H9 (cell line): ENCODE measurements at regions not wholly inside any gene's neighbourhood (a gene's known extent, or its start where the extent isn't known, plus 50 kb on each side); places are given as distances from the start of the nearest gene placed in this dataset.

Source experiments
- DNase-seq: peaks from one replicate; pipeline ENCODE4 v3.0.0-alpha.2; 2017
- H2AFZ ChIP-seq: one replicate; pipeline ENCODE4 v1.6.1; 2013; ENCODE audit warnings: mild to moderate bottlenecking, low read length, control low read depth, moderate library complexity
- H2AK5ac ChIP-seq: 2 replicates; pipeline ENCODE4 v1.6.1; 2013; ENCODE audit warnings: low read length, control low read depth, mixed read lengths; ENCODE audit not compliant: insufficient read length
- H2BK120ac ChIP-seq: one replicate; pipeline ENCODE4 v1.6.1; 2013; ENCODE audit warnings: low read depth, mild to moderate bottlenecking, low read length, control low read depth, inconsistent platforms; ENCODE audit not compliant: poor library complexity, severe bottlenecking
- H2BK12ac ChIP-seq: 2 replicates; pipeline ENCODE4 v1.6.1; 2013; ENCODE audit warnings: low read length, control low read depth, mixed read lengths, low read depth; ENCODE audit not compliant: insufficient read length
- H2BK15ac ChIP-seq: 2 replicates; pipeline ENCODE4 v1.6.1; 2013; ENCODE audit warnings: low read depth, low read length, control low read depth
- H2BK20ac ChIP-seq: one replicate; pipeline ENCODE4 v1.6.1; 2013; ENCODE audit warnings: low read depth, mild to moderate bottlenecking, low read length, control low read depth, inconsistent platforms; ENCODE audit not compliant: poor library complexity, severe bottlenecking
- H2BK5ac ChIP-seq: 2 replicates; pipeline ENCODE4 v1.6.1; 2013; ENCODE audit warnings: low read length, control low read depth, mixed read lengths; ENCODE audit not compliant: insufficient read length
- H3K14ac ChIP-seq: 2 replicates; pipeline ENCODE4 v1.6.1; 2013; ENCODE audit warnings: low read length, control low read depth; ENCODE audit not compliant: insufficient read depth
- H3K18ac ChIP-seq: 2 replicates; pipeline ENCODE4 v1.6.1; 2013; ENCODE audit warnings: low read depth, mild to moderate bottlenecking, mixed read lengths, low read length, control low read depth; ENCODE audit not compliant: insufficient read length
- H3K23ac ChIP-seq: 2 replicates; pipeline ENCODE4 v1.6.1; 2013; ENCODE audit warnings: low read length, control low read depth, mixed read lengths, low read depth; ENCODE audit not compliant: insufficient read length
- H3K23me2 ChIP-seq: 2 replicates; pipeline ENCODE4 v1.6.1; 2013; ENCODE audit warnings: low read depth, mild to moderate bottlenecking, mixed read lengths, low read length, control low read depth; ENCODE audit not compliant: insufficient read length, poor library complexity, severe bottlenecking
- H3K27ac ChIP-seq: 2 replicates; pipeline ENCODE4 v1.5.1; 2013; ENCODE audit warnings: low read length, control low read depth, mixed read lengths, low read depth; ENCODE audit not compliant: insufficient read length
- H3K27me3 ChIP-seq: 2 replicates; pipeline ENCODE4 v1.6.1; 2013; ENCODE audit warnings: low read length, control low read depth, inconsistent platforms; ENCODE audit not compliant: insufficient read depth
- H3K4ac ChIP-seq: 2 replicates; pipeline ENCODE4 v1.6.1; 2013; ENCODE audit warnings: low read depth, mild to moderate bottlenecking, control low read depth, inconsistent platforms, low read length, moderate library complexity
- H3K4me1 ChIP-seq: 2 replicates; pipeline ENCODE4 v1.6.1; 2013; ENCODE audit warnings: low read length, control low read depth, inconsistent platforms; ENCODE audit not compliant: insufficient read depth
- H3K4me2 ChIP-seq: 2 replicates; pipeline ENCODE4 v1.6.1; 2013; ENCODE audit warnings: low read length, control low read depth, mixed read lengths; ENCODE audit not compliant: insufficient read length, insufficient read depth
- H3K56ac ChIP-seq: 2 replicates; pipeline ENCODE4 v1.6.1; 2013; ENCODE audit warnings: low read depth, mild to moderate bottlenecking, mixed read lengths, low read length, control low read depth; ENCODE audit not compliant: insufficient read length
- H3K79me1 ChIP-seq: 2 replicates; pipeline ENCODE4 v1.6.1; 2013; ENCODE audit warnings: low read depth, mild to moderate bottlenecking, moderate library complexity, low read length, control low read depth, inconsistent platforms; ENCODE audit not compliant: insufficient read depth, poor library complexity, severe bottlenecking
- H3K79me2 ChIP-seq: 2 replicates; pipeline ENCODE4 v1.6.1; 2013; ENCODE audit warnings: low read length, control low read depth, inconsistent platforms; ENCODE audit not compliant: insufficient read depth
- H3K9ac ChIP-seq: 2 replicates; pipeline ENCODE4 v1.6.1; 2013; ENCODE audit warnings: low read length, control low read depth, mixed read lengths; ENCODE audit not compliant: insufficient read length; ENCODE audit errors: extremely low read depth
- H3K9me3 ChIP-seq: one replicate; pipeline ENCODE4 v1.6.1; 2013; ENCODE audit warnings: low read depth, low read length, inconsistent platforms; ENCODE audit not compliant: control insufficient read depth
- H3T11ph ChIP-seq: one replicate; pipeline ENCODE4 v1.6.1; 2013; ENCODE audit warnings: mild to moderate bottlenecking, low read length, control low read depth, inconsistent platforms
- H4K20me1 ChIP-seq: one replicate; pipeline ENCODE4 v1.6.1; 2013; ENCODE audit not compliant: control insufficient read depth, insufficient read length, insufficient read depth
- H4K5ac ChIP-seq: 2 replicates; pipeline ENCODE4 v1.6.1; 2013; ENCODE audit warnings: low read depth, mild to moderate bottlenecking, mixed read lengths, low read length, control low read depth; ENCODE audit not compliant: insufficient read length
- H4K8ac ChIP-seq: replicated peaks from 2 replicates; pipeline ENCODE4 v1.6.1; 2013; ENCODE audit warnings: low read length, control low read depth, mixed read lengths, low read depth; ENCODE audit not compliant: insufficient read length
- H4K91ac ChIP-seq: 2 replicates; pipeline ENCODE4 v1.6.1; 2013; ENCODE audit warnings: low read depth, mild to moderate bottlenecking, moderate library complexity, mixed read lengths, low read length, control low read depth; ENCODE audit not compliant: insufficient read length
- H3K27ac Mint-ChIP-seq, 3 experiments: 2 replicates in 2 of 3; 3 replicates in 1 of 3; pipeline ENCODE4 v1.8.0; 2020 to 2021; ENCODE audit warnings: mixed read lengths in 3 of 3, mild to moderate bottlenecking in 1 of 3, moderate library complexity in 1 of 3
- H3K27me3 Mint-ChIP-seq: 2 replicates; pipeline ENCODE4 v1.8.0; 2021; ENCODE audit warnings: low read depth, mild to moderate bottlenecking, moderate library complexity, mixed read lengths
- H3K36me3 Mint-ChIP-seq, 3 experiments: 2 replicates in 2 of 3; 3 replicates in 1 of 3; pipeline ENCODE4 v1.8.0; 2020 to 2021; ENCODE audit warnings: low read depth in 3 of 3, mixed read lengths in 3 of 3; ENCODE audit not compliant: insufficient read depth in 1 of 3
- H3K4me1 Mint-ChIP-seq, 2 experiments: 2 replicates each; pipeline ENCODE4 v1.8.0; 2020; ENCODE audit warnings: mixed read lengths in 2 of 2
- H3K4me3 Mint-ChIP-seq, 2 experiments: 2 replicates in 1 of 2; 3 replicates in 1 of 2; pipeline ENCODE4 v1.8.0; 2020 to 2021; ENCODE audit warnings: mild to moderate bottlenecking in 2 of 2, mixed read lengths in 2 of 2, moderate library complexity in 1 of 2
- H3K9me3 Mint-ChIP-seq, 2 experiments: 2 replicates in 1 of 2; 3 replicates in 1 of 2; pipeline ENCODE4 v1.8.0; 2020; ENCODE audit warnings: mild to moderate bottlenecking in 2 of 2, mixed read lengths in 2 of 2, moderate library complexity in 1 of 2
- CTCF ChIP-seq: fragments of 200-600 bp; sonication (generic); conservative IDR thresholded peaks from 3 replicates; pipeline ENCODE4 v1.8.0; 2021; ENCODE audit warnings: antibody characterized with exemption, mild to moderate bottlenecking

GRCh38 chr2:21693081-21693480 lies 569.3 kb downstream of the TDRD15 start:
- no peak overlapping the region for H3K9ac ChIP-seq
- H3K14ac ChIP-seq = no peak overlapping the region
- no peaks in the 10 kb centered on the region for H3K27me3 Mint-ChIP-seq
- H3K9me3 Mint-ChIP-seq = no peaks in the 10 kb centered on the region
- H3K4me3 Mint-ChIP-seq = no peak overlapping the region
- no peak overlapping the region for H2BK5ac ChIP-seq
- H2BK20ac ChIP-seq = no peak overlapping the region
- H2BK120ac ChIP-seq = no peak overlapping the region
- no peak overlapping the region for H2BK15ac ChIP-seq
- H3K4me1 Mint-ChIP-seq = no peaks in the 10 kb centered on the region
- H3K27me3 ChIP-seq = no peaks in the 10 kb centered on the region
- no peak overlapping the region for H3K56ac ChIP-seq
- no peaks in the 10 kb centered on the region for H3K9me3 ChIP-seq
- no peaks in the 10 kb centered on the region for H4K20me1 ChIP-seq
- H3K23me2 ChIP-seq = no peaks in the 10 kb centered on the region
- no peak overlapping the region for H3K27ac ChIP-seq
- H3K36me3 Mint-ChIP-seq = no peaks in the 10 kb centered on the region
- H3K79me2 ChIP-seq = no peaks in the 10 kb centered on the region; the same call in 1 of the 2 replicates
- H3T11ph ChIP-seq = no peak overlapping the region
- no peak overlapping the region for H4K8ac ChIP-seq
- no peaks in the 10 kb centered on the region for H3K79me1 ChIP-seq
- H4K91ac ChIP-seq = no peak overlapping the region
- H3K27ac Mint-ChIP-seq = no peak overlapping the region
- no peak overlapping the region for H3K18ac ChIP-seq
- no peak overlapping the region for H2AFZ ChIP-seq
- no peak overlapping the region for H2AK5ac ChIP-seq
- H2BK12ac ChIP-seq = no peak overlapping the region
- H3K4me1 ChIP-seq = no peaks in the 10 kb centered on the region
- no peak overlapping the region for H4K5ac ChIP-seq
- no peak for DNase-seq
- no peak overlapping the region for H3K4ac ChIP-seq
- TF ChIP-seq CTCF = no peak
- H3K23ac ChIP-seq = no peak overlapping the region
- H3K4me2 ChIP-seq = no peak overlapping the region
